ENCODE measurements at regions not wholly inside any gene's neighbourhood (a gene's known extent, or its start where the extent isn't known, plus 50 kb on each side); places are given as distances from the start of the nearest gene placed in this dataset.

DNA sequence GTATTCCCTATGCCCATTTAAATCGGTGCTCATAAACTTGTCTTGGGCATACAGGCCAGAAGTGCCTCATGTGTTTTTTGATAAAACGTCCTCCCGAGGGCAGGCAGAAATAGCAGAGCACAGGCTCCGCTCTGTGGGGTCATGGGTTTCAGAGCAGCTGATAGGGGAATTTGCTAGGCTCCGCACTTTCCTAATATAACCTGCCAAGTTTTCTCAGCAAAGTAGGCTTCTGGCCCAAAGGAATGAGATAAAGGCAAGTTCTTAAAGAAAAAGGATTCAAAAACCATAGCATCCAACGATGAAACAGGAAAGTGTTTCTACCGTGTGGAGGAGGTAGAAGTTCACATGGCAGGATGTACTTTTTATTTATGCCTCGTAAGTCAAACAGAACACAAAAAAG lies 69.8 kb upstream of the RALGAPA2 start:
- TF ChIP-seq PRPF4 (IDR thresholded peaks at IDR 0.05; ENCODE audit: low read depth, low read length, poor library complexity, severe bottlenecking) (no peak), ASH2L (IDR thresholded peaks at IDR 0.05; ENCODE audit: insufficient read length, low read depth, low read length) (no peak), MAZ (IDR thresholded peaks at IDR 0.05; ENCODE audit: borderline replicate concordance, low read depth, low read length) (no peak), MAZ (CRISPR knock-in tag; IDR thresholded peaks at IDR 0.05; ENCODE audit: low read depth) (no peak), CAMTA2 (CRISPR knock-in tag; IDR thresholded peaks at IDR 0.05; ENCODE audit: borderline replicate concordance) (no peak), IRX3 (CRISPR knock-in tag; IDR thresholded peaks at IDR 0.05; ENCODE audit: borderline replicate concordance, low read depth) (no peak), ZFP36 (IDR thresholded peaks at IDR 0.05; ENCODE audit: borderline replicate concordance, low read depth, low read length, partially characterized antibody) (no peak), HDAC6 (IDR thresholded peaks at IDR 0.05; ENCODE audit: low read depth, low read length) (no peak), SMC3 (IDR thresholded peaks at IDR 0.05; ENCODE audit: low read length) (no peak), ZNF816 (CRISPR knock-in tag; IDR thresholded peaks at IDR 0.05; ENCODE audit: borderline replicate concordance) (no peak)
- TF ChIP-seq, protein P1, sequence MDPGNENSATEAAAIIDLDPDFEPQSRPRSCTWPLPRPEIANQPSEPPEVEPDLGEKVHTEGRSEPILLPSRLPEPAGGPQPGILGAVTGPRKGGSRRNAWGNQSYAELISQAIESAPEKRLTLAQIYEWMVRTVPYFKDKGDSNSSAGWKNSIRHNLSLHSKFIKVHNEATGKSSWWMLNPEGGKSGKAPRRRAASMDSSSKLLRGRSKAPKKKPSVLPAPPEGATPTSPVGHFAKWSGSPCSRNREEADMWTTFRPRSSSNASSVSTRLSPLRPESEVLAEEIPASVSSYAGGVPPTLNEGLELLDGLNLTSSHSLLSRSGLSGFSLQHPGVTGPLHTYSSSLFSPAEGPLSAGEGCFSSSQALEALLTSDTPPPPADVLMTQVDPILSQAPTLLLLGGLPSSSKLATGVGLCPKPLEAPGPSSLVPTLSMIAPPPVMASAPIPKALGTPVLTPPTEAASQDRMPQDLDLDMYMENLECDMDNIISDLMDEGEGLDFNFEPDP (CRISPR knock-in tag; conservative IDR thresholded peaks at IDR 0.05) = no peak
- TF ChIP-seq, protein P2, sequence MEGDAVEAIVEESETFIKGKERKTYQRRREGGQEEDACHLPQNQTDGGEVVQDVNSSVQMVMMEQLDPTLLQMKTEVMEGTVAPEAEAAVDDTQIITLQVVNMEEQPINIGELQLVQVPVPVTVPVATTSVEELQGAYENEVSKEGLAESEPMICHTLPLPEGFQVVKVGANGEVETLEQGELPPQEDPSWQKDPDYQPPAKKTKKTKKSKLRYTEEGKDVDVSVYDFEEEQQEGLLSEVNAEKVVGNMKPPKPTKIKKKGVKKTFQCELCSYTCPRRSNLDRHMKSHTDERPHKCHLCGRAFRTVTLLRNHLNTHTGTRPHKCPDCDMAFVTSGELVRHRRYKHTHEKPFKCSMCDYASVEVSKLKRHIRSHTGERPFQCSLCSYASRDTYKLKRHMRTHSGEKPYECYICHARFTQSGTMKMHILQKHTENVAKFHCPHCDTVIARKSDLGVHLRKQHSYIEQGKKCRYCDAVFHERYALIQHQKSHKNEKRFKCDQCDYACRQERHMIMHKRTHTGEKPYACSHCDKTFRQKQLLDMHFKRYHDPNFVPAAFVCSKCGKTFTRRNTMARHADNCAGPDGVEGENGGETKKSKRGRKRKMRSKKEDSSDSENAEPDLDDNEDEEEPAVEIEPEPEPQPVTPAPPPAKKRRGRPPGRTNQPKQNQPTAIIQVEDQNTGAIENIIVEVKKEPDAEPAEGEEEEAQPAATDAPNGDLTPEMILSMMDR (CRISPR knock-in tag; IDR thresholded peaks at IDR 0.05) = no peak
- TF ChIP-seq, protein P3, sequence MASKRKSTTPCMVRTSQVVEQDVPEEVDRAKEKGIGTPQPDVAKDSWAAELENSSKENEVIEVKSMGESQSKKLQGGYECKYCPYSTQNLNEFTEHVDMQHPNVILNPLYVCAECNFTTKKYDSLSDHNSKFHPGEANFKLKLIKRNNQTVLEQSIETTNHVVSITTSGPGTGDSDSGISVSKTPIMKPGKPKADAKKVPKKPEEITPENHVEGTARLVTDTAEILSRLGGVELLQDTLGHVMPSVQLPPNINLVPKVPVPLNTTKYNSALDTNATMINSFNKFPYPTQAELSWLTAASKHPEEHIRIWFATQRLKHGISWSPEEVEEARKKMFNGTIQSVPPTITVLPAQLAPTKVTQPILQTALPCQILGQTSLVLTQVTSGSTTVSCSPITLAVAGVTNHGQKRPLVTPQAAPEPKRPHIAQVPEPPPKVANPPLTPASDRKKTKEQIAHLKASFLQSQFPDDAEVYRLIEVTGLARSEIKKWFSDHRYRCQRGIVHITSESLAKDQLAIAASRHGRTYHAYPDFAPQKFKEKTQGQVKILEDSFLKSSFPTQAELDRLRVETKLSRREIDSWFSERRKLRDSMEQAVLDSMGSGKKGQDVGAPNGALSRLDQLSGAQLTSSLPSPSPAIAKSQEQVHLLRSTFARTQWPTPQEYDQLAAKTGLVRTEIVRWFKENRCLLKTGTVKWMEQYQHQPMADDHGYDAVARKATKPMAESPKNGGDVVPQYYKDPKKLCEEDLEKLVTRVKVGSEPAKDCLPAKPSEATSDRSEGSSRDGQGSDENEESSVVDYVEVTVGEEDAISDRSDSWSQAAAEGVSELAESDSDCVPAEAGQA (IDR thresholded peaks at IDR 0.05; ENCODE audit: low read depth) = no peak
- TF ChIP-seq, protein P3 (CRISPR knock-in tag; IDR thresholded peaks at IDR 0.05; ENCODE audit: borderline replicate concordance) = no peak
- TF ChIP-seq, protein P4, sequence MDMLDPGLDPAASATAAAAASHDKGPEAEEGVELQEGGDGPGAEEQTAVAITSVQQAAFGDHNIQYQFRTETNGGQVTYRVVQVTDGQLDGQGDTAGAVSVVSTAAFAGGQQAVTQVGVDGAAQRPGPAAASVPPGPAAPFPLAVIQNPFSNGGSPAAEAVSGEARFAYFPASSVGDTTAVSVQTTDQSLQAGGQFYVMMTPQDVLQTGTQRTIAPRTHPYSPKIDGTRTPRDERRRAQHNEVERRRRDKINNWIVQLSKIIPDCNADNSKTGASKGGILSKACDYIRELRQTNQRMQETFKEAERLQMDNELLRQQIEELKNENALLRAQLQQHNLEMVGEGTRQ (IDR thresholded peaks at IDR 0.05; ENCODE audit: low read depth, low read length) = no peak
- TF ChIP-seq, protein P4 (CRISPR knock-in tag; IDR thresholded peaks at IDR 0.05; ENCODE audit: borderline replicate concordance) = no peak
- TF ChIP-seq, protein P5, sequence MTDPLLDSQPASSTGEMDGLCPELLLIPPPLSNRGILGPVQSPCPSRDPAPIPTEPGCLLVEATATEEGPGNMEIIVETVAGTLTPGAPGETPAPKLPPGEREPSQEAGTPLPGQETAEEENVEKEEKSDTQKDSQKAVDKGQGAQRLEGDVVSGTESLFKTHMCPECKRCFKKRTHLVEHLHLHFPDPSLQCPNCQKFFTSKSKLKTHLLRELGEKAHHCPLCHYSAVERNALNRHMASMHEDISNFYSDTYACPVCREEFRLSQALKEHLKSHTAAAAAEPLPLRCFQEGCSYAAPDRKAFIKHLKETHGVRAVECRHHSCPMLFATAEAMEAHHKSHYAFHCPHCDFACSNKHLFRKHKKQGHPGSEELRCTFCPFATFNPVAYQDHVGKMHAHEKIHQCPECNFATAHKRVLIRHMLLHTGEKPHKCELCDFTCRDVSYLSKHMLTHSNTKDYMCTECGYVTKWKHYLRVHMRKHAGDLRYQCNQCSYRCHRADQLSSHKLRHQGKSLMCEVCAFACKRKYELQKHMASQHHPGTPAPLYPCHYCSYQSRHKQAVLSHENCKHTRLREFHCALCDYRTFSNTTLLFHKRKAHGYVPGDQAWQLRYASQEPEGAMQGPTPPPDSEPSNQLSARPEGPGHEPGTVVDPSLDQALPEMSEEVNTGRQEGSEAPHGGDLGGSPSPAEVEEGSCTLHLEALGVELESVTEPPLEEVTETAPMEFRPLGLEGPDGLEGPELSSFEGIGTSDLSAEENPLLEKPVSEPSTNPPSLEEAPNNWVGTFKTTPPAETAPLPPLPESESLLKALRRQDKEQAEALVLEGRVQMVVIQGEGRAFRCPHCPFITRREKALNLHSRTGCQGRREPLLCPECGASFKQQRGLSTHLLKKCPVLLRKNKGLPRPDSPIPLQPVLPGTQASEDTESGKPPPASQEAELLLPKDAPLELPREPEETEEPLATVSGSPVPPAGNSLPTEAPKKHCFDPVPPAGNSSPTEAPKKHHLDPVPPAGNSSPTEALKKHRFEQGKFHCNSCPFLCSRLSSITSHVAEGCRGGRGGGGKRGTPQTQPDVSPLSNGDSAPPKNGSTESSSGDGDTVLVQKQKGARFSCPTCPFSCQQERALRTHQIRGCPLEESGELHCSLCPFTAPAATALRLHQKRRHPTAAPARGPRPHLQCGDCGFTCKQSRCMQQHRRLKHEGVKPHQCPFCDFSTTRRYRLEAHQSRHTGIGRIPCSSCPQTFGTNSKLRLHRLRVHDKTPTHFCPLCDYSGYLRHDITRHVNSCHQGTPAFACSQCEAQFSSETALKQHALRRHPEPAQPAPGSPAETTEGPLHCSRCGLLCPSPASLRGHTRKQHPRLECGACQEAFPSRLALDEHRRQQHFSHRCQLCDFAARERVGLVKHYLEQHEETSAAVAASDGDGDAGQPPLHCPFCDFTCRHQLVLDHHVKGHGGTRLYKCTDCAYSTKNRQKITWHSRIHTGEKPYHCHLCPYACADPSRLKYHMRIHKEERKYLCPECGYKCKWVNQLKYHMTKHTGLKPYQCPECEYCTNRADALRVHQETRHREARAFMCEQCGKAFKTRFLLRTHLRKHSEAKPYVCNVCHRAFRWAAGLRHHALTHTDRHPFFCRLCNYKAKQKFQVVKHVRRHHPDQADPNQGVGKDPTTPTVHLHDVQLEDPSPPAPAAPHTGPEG (CRISPR knock-in tag; IDR thresholded peaks at IDR 0.05) = no peak
